ENCODE measurements at regions not wholly inside any gene's neighbourhood (a gene's known extent, or its start where the extent isn't known, plus 50 kb on each side); places are given as distances from the start of the nearest gene placed in this dataset.

- TF ChIP-seq CTCF (IDR thresholded peaks at IDR 0.05; ENCODE audit: insufficient read depth, low read depth, low read length) (no peak), EZH2 (IDR thresholded peaks at IDR 0.05; ENCODE audit: insufficient read depth, low read length) (no peak)
Observed at GRCh38 chr1:4087530-4088420, 187.7 kb upstream of the C1orf174 start.
